B cell (primary cell): ENCODE measurements at regions not wholly inside any gene's neighbourhood (a gene's known extent, or its start where the extent isn't known, plus 50 kb on each side); places are given as distances from the start of the nearest gene placed in this dataset.

Source experiments
- EZH2 ChIP-seq: IDR thresholded peaks from 2 replicates; pipeline ENCODE4 v1.6.1; 2012; ENCODE audit warnings: borderline replicate concordance, low read depth, mild to moderate bottlenecking, moderate library complexity, low read length; ENCODE audit not compliant: insufficient read depth, poor library complexity, severe bottlenecking
- TF ChIP-seq, protein P1 (sequence below): fragments of 200-600 bp; IDR thresholded peaks from one replicate; pipeline ENCODE4 v1.8.0; 2022; ENCODE audit warnings: antibody characterized with exemption, mild to moderate bottlenecking

DNA sequence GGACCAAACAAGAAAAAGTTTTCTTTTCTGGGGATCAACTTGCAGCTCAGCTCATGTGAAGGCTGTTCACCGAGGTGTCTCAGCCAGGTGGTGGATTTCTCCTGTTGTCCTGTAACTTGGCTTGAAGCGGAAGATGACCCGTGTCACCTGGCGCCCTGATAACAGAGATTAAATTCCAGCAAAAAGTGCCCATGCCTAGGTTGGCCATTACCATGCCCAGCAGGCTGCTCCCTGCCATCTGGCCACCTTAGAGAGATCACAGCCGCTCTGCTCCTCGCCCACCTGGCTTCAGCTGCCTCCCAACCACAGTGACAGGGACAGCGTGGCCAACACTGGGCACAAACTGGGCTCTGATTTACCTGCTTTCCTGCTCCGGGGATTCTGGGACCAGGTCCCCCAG is 149.5 kb downstream of the ZBTB18 start:
- TF ChIP-seq EZH2, result no peak
- TF ChIP-seq, protein P1, sequence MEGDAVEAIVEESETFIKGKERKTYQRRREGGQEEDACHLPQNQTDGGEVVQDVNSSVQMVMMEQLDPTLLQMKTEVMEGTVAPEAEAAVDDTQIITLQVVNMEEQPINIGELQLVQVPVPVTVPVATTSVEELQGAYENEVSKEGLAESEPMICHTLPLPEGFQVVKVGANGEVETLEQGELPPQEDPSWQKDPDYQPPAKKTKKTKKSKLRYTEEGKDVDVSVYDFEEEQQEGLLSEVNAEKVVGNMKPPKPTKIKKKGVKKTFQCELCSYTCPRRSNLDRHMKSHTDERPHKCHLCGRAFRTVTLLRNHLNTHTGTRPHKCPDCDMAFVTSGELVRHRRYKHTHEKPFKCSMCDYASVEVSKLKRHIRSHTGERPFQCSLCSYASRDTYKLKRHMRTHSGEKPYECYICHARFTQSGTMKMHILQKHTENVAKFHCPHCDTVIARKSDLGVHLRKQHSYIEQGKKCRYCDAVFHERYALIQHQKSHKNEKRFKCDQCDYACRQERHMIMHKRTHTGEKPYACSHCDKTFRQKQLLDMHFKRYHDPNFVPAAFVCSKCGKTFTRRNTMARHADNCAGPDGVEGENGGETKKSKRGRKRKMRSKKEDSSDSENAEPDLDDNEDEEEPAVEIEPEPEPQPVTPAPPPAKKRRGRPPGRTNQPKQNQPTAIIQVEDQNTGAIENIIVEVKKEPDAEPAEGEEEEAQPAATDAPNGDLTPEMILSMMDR, result no peak
